T-helper 2 cell treated with Interferon-gamma antibody and Interleukin-4, amounts not matched to agents 5 μg/mL and 100 μg/mL, for 36 hours (primary cell): ENCODE measurements at regions not wholly inside any gene's neighbourhood (a gene's known extent, or its start where the extent isn't known, plus 50 kb on each side); places are given as distances from the start of the nearest gene placed in this dataset.

Source experiments
- DNase-seq: peaks from one replicate; pipeline ENCODE4 v3.0.0; 2021; ENCODE audit warnings: low spot score
- H3K27ac Mint-ChIP-seq: one replicate; pipeline ENCODE4 v1.8.0; 2021; ENCODE audit warnings: mild to moderate bottlenecking, mixed read lengths
- H3K27me3 Mint-ChIP-seq: one replicate; pipeline ENCODE4 v1.8.0; 2021; ENCODE audit warnings: low read depth, mixed read lengths
- H3K36me3 Mint-ChIP-seq: one replicate; pipeline ENCODE4 v1.8.0; 2021; ENCODE audit warnings: low read depth, mixed read lengths
- H3K4me1 Mint-ChIP-seq: one replicate; pipeline ENCODE4 v1.8.0; 2021; ENCODE audit warnings: low read depth, mixed read lengths
- H3K4me3 Mint-ChIP-seq: one replicate; pipeline ENCODE4 v1.8.0; 2022; ENCODE audit warnings: mild to moderate bottlenecking, moderate library complexity, mixed read lengths
- H3K9me3 Mint-ChIP-seq: one replicate; pipeline ENCODE4 v1.8.0; 2021; ENCODE audit warnings: mixed read lengths

DNA sequence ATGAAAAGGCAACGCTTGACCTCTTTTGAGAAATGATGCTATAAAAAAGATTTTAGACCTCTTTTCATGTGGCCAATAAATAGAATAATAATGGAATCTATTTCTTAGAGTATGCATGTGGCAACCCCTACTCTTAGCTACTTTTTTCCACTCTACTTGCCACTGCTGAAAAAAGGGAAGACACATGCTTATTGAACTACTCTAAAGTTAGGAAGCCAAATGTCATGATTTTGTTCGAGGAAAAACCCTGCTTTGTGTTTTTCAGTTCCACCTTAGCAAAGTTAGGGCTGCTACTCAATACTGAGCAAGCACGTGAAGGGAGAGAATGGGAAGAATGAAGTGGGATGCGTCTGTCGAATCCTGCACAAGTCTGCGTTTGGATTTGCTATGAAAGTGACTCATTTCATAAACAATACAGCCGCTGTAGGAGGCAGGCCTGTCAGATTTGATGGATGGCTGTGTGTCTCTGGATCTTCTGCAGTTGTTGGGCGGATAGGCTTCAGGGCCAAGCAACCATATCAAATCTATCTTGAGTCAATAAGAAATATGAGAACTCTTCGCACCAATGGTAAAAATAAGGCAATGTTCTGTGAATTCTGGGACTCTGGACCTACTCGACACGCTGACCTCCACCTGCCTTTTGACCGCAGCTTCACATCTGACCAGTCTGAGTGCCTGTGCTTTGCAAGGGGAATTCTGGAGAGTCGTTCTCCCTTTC, 333.6 kb downstream of the PIK3R1 start:
- Mint-ChIP-seq H3K9me3 (no peaks in the 10 kb centered on the region), H3K27ac (no peak overlapping the region), H3K4me1 (no peaks in the 10 kb centered on the region), H3K4me3 (no peak overlapping the region), H3K36me3 (no peaks in the 10 kb centered on the region), H3K27me3 (no peaks in the 10 kb centered on the region)
- no peak for DNase-seq

DNA sequence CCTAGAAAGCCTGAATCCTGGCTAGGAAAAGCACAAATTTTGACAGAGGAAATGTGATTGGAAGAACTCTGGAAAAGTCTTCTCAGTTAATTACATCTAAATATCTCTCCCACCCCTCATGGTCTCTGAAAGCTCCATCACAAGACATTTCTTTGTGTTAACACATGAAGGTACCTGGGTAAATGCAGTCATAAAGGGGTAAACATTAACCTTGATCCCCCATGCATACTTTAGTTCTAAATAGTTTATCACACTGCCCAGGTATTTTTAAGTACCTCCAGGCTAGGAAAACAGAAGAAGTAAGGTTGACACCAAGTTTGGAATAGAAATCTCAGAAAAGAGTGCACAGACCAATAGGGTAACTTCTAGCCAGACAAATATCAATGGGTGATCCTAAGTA, 334.5 kb downstream of the PIK3R1 start:
- Mint-ChIP-seq H3K4me3 (no peak overlapping the region), H3K27ac (no peak overlapping the region), H3K36me3 (no peaks in the 10 kb centered on the region), H3K27me3 (no peaks in the 10 kb centered on the region), H3K4me1 (no peaks in the 10 kb centered on the region), H3K9me3 (no peaks in the 10 kb centered on the region)
- DNase-seq: no peak

DNA sequence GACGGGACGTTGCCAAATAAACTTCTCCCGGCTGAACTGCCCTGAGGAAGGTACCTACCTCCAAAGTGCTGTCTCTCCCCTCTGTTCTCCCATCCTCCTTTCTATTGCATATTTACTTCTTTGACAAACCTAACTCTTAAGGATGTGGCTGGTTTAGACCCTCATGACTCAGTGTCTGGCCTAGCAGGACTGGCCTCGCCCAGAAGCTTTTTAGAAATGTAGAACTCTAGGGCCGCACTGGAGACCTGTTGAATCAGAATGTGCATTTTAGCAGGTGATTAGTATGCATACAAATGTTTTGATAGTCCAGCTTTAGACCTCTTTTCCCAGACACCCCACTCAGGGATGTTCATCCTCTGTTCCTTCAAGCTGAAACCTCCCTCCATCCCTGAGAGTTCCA, 335.9 kb downstream of the PIK3R1 start:
- Mint-ChIP-seq H3K27ac (no peak overlapping the region), H3K4me3 (no peak overlapping the region), H3K27me3 (no peaks in the 10 kb centered on the region), H3K36me3 (no peaks in the 10 kb centered on the region), H3K4me1 (no peaks in the 10 kb centered on the region), H3K9me3 (no peaks in the 10 kb centered on the region)
- no peak for DNase-seq

DNA sequence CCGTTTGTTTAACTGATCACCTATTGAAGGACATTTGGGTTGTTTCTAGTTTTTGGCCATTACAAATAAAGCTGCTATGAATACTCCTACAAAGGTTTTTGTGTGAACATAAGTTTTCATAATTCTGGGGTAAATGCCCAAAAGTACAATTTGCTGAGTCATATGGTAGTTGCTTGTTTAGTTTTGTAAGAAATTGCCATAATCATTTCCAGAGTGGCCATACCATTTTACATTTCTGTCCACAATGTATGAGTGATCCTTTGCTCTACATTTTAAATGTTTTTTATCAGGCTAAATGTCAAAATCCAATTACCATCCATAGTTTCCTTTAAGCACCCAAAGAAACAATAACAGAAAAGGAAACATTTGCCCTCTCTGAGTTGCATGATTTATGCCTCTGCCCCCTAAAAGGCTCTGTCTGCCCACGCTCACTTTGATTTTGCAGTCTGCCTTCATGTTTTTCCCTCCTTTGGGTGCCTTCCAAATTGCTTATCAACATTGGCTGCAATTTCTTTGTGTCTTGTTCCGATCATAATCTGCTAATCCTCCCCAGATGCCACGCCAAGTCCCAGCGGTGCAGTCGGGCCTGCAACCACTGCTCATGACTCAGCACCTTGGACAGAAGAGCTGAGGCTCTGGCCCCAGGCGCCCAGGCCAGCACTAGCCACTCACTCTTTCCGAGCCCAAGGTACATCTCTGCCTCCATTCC, 339.2 kb downstream of the PIK3R1 start:
- DNase-seq: no peak
- H3K27ac Mint-ChIP-seq: no peak overlapping the region
- H3K36me3 Mint-ChIP-seq: no peaks in the 10 kb centered on the region
- H3K4me3 Mint-ChIP-seq: no peak overlapping the region
- no peaks in the 10 kb centered on the region for H3K27me3 Mint-ChIP-seq
- H3K4me1 Mint-ChIP-seq: no peaks in the 10 kb centered on the region
- H3K9me3 Mint-ChIP-seq: no peaks in the 10 kb centered on the region

DNA sequence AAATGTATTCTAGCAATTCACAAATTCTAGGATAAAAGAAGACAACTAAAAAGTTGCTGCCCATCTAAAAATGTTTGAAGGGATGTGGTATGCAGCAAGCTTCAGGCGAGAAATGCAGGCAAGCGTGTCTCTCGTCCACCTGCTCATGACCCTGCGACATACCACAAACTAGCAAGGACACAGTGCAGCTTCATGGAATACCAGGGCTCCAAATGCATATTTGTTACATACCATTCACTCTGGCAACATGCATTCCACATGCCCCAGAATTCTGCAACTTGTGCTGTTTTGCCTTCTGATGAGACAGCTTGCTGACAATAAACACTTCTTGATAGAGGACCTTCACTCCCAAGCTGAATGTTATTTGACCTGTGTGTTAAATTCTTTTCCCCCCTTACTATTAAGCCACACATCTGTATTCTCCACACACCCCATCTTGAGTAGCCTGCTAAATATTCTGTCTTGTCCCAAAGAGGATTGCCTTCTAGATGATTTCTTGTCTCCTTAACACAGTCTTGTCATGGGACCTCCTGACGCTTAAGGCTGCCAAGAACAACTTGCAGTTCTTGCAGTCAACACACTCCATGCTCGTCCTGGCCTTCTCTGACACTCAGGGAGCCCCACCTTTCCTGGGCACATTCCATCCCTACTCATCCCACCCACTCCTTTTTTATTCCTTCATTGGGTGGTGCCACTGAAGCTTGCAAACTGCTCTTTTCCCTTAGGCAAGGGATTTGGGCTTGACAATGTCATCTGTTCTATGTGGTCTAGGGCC, 340.5 kb downstream of the PIK3R1 start:
- no peaks in the 10 kb centered on the region for H3K9me3 Mint-ChIP-seq
- H3K4me1 Mint-ChIP-seq: no peaks in the 10 kb centered on the region
- DNase-seq: no peak

DNA sequence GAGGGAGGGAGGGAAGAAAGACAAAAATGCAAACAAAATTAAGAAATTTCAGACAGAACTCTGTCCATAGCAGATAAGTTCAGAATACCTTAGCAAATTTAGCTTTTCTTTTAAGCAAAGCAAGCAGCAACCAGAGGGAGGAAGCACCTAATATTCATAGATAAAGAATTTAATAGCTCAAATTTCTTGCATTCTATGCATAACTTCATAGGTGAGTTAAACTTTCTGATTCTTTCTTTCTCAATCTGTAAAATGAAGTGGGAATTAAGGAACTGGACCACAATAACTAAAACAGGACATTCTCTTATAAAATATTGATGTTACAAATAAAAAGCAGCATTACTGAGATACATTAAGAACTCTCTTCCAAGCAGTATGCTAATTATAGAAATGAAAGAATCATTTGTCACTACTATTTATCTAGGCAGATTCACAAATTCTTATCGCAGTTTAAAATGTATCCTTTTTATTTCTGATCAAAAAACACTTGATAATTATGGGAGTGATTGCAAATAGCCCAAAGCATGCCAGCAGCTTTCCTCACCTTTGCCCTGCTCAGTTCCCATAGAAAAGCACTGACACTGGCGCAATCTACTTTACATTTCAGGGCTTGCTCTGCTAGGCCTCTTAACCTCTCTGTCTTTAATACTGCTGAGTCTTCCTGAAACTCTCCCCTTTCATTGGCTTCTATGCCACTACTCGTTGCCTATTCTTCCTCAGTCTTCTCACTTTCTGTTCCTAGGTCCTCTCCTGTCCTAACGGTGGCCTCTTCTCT, 341.8 kb downstream of the PIK3R1 start:
- no peak for DNase-seq
- no peak overlapping the region for H3K27ac Mint-ChIP-seq

More for the DNA sequence above, 340.5 kb downstream of the PIK3R1 start:
- Mint-ChIP-seq H3K4me3 (no peak overlapping the region), H3K27ac (no peak overlapping the region), H3K27me3 (no peaks in the 10 kb centered on the region), H3K36me3 (no peaks in the 10 kb centered on the region)

DNA sequence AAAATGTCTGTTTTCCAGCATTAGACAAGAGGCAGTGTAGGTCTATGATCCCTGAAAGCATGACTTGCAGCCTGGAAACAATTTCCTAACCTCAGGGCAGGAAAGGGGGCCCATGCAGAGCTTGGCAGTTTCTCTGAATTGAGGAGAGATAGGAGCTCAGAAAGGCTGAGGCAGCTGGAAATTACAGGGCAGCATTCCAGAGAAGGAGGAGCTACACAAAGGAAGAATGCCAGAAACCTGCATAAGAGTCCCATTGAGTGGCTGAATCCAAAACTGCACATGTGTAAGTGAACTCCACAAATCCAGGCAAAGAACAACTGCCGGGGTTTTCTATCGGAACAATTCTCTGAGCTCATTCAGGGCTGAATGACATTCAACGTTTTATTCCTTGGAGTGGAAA, 346.8 kb downstream of the PIK3R1 start:
- H3K27me3 Mint-ChIP-seq: no peaks in the 10 kb centered on the region
- peaks cover 8% of the 10 kb centered on the region for H3K9me3 Mint-ChIP-seq
- no peaks in the 10 kb centered on the region for H3K36me3 Mint-ChIP-seq
- DNase-seq: no peak
- H3K27ac Mint-ChIP-seq: no peak overlapping the region
- no peak overlapping the region for H3K4me3 Mint-ChIP-seq
- H3K4me1 Mint-ChIP-seq: no peaks in the 10 kb centered on the region

More for the DNA sequence above, 341.8 kb downstream of the PIK3R1 start:
- no peaks in the 10 kb centered on the region for H3K27me3 Mint-ChIP-seq
- no peaks in the 10 kb centered on the region for H3K4me1 Mint-ChIP-seq
- no peak overlapping the region for H3K4me3 Mint-ChIP-seq
- H3K9me3 Mint-ChIP-seq: no peaks in the 10 kb centered on the region
- H3K36me3 Mint-ChIP-seq: no peaks in the 10 kb centered on the region

DNA sequence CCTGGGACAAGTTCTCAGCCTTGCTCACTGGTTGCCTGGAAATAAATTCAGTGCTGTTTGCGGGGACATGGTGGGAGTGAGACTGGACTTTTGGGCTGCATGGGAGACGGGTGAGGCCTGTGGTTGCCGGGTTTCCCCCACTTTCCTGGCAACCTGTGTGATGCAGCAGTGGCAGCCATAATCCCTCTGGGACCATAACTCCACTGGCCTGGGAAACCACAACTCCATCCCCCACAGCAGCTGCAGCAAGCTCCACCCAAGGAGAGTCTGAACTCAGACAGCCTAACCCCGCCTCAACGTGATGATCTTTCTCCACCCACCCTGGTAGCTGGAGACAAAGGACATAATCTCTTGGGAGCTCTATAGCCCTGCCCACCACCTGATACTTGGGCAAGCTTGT, 349.9 kb downstream of the PIK3R1 start:
- H3K4me3 Mint-ChIP-seq: no peak overlapping the region
- H3K27me3 Mint-ChIP-seq: peaks cover 2% of the 10 kb centered on the region
- no peaks in the 10 kb centered on the region for H3K36me3 Mint-ChIP-seq
- no peak for DNase-seq
- peaks cover 8% of the 10 kb centered on the region for H3K9me3 Mint-ChIP-seq
- H3K27ac Mint-ChIP-seq: no peak overlapping the region
- no peaks in the 10 kb centered on the region for H3K4me1 Mint-ChIP-seq

DNA sequence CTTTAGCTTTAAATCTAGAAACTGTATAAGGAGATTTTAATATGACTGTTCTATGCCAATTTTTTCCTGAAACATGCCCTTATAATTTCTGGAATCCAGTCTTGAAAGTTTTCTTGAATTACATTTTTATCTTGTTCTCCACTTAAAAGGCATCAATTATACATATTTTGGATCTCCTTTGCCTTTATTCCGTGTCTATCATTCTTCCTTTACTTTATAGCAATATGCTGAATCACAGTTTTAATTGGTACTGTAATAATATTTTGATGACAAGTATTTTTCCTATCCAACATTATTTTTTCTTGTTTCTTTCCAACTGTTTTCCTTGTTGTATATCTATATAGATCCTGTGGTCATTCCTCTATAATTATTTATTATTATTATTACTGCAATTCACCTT, 361.2 kb downstream of the PIK3R1 start:
- DNase-seq: no peak
- peaks cover 6% of the 10 kb centered on the region for H3K27me3 Mint-ChIP-seq
- H3K36me3 Mint-ChIP-seq: no peaks in the 10 kb centered on the region
- H3K4me1 Mint-ChIP-seq: no peaks in the 10 kb centered on the region
- H3K9me3 Mint-ChIP-seq: peaks cover 22% of the 10 kb centered on the region
- H3K4me3 Mint-ChIP-seq: no peak overlapping the region
- no peak overlapping the region for H3K27ac Mint-ChIP-seq

DNA sequence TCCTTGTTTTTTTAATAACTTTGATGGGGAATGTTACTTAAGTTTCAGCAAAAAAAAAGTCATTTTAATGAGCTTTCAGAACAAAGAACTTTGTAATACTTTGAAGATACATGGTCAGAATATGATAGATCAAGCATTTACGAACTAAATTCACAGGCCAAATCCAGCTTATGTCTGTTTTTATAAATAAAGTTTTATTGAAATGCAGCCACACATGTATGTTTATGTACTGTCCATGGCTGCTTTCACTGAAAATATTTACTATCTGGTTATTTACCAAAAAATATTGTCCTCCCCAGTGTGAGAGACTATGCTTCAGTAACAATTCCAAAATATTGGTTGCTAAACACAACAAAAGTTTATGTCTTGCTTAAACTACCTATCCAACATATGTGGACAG, 366.7 kb downstream of the PIK3R1 start:
- Mint-ChIP-seq H3K9me3 (peaks cover 8% of the 10 kb centered on the region), H3K4me3 (no peak overlapping the region)
- no peak for DNase-seq

DNA sequence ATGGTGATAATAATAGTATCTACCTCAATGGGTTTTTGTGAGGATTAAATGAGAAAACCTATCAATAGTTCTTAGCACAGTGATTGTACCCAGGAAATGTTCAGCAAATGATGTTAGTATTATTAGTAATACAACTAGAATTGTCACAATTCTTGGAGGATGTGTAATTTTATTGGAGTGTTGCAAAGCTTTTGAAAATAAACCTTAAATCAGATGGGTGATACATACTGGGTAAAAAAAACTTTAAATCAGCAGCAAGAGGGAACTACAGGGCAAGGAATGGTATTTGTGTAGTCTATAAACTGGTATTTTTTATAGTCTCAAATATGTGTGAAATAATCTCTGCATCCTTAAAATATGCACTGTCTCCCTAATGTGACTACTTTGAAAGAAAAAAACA, 371.6 kb downstream of the PIK3R1 start:
- Mint-ChIP-seq H3K27me3 (no peaks in the 10 kb centered on the region), H3K36me3 (no peaks in the 10 kb centered on the region), H3K4me3 (no peak overlapping the region), H3K27ac (no peak overlapping the region), H3K4me1 (no peaks in the 10 kb centered on the region), H3K9me3 (no peaks in the 10 kb centered on the region)
- DNase-seq: no peak

More for the DNA sequence above, 366.7 kb downstream of the PIK3R1 start:
- Mint-ChIP-seq H3K27ac (no peak overlapping the region), H3K36me3 (no peaks in the 10 kb centered on the region), H3K4me1 (no peaks in the 10 kb centered on the region), H3K27me3 (peaks cover 2% of the 10 kb centered on the region)

DNA sequence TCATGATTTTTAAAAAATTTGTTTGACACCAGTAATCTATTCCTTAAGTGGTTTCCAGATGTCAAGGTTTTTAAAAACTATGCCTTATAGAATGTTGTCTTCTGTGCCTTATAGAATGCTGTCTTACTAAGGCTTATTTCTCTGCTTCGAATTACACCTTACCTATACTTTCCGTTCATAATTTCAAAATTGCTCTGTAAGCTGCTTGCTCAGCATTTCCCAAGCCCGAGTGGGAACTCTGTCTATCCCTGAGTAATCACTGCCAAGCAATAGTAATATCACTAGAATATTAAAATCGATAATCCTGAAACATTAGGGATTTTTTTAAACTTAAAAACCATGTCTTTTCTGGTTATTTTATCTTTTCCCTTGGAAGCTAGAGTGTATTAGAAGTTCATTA, 376.3 kb downstream of the PIK3R1 start:
- H3K36me3 Mint-ChIP-seq: no peaks in the 10 kb centered on the region
- H3K4me3 Mint-ChIP-seq: no peak overlapping the region
- H3K27me3 Mint-ChIP-seq: no peaks in the 10 kb centered on the region
- H3K27ac Mint-ChIP-seq: no peak overlapping the region
- H3K4me1 Mint-ChIP-seq: no peaks in the 10 kb centered on the region
- DNase-seq: no peak
- H3K9me3 Mint-ChIP-seq: no peaks in the 10 kb centered on the region

DNA sequence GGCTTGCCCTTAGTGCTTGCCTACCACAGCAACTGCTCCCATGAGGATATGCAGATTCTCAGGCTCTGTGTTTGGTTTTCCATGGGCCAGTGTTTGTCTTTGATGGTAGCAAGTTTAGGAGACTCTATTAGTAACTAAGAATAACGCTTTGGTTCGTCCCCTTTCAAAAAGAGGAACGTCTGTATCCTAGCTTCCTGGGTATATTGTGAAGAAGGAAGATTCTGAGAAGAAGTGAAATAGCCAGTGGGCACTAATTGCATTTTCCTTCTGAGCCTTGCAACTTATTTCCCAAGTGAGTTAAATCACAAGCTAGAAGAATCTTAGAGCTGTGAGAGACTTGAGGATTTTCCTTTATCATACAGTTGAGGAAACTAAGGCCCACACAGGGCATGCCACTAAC, 376.8 kb downstream of the PIK3R1 start:
- no peaks in the 10 kb centered on the region for H3K27me3 Mint-ChIP-seq
- H3K4me1 Mint-ChIP-seq: no peaks in the 10 kb centered on the region
- H3K36me3 Mint-ChIP-seq: no peaks in the 10 kb centered on the region
- H3K9me3 Mint-ChIP-seq: no peaks in the 10 kb centered on the region
- no peak for DNase-seq
- no peak overlapping the region for H3K27ac Mint-ChIP-seq
- H3K4me3 Mint-ChIP-seq: no peak overlapping the region
